ENCODE measurements at regions not wholly inside any gene's neighbourhood (a gene's known extent, or its start where the extent isn't known, plus 50 kb on each side); places are given as distances from the start of the nearest gene placed in this dataset.

- Histone ChIP-seq H3K27me3 (ENCODE audit: insufficient read depth) (peaks cover 75% of the 10 kb centered on the region), H3K9me3 (no peaks in the 10 kb centered on the region), H3K9me2 (no peaks in the 10 kb centered on the region), H3F3A (replicated peaks; ENCODE audit: insufficient read depth) (no peaks in the 10 kb centered on the region), H3K79me2 (ENCODE audit: insufficient read depth) (no peaks in the 10 kb centered on the region), H2AFZ (ENCODE audit: low read depth) (no peak overlapping the region), H3K4me3 (ENCODE audit: low read depth in 2 of 2, low read length in 1 of 2) (no peak overlapping the region), H4K20me1 (ENCODE audit: insufficient read depth) (no peaks in the 10 kb centered on the region), H3K4me1 (ENCODE audit: control insufficient read depth in 1 of 2, insufficient read depth in 2 of 2, low read depth in 1 of 2, low read length in 1 of 2) (no peaks in the 10 kb centered on the region), H3K9ac (no peak overlapping the region), H3K4me2 (no peak overlapping the region), H3K36me3 (replicated peaks in 1 of 2; ENCODE audit: control insufficient read depth in 1 of 2, insufficient read depth in 2 of 2, low read length in 1 of 2) (no peaks in the 10 kb centered on the region), H3K27ac (ENCODE audit: low read depth in 2 of 2, low read length in 1 of 2) (no peak overlapping the region)
- CTCF ChIA-PET: no interaction called here
- 53% methylated on average over 12 of the region's 14 CpGs for WGBS (ENCODE audit: low lambda C conversion rate)
- POLR2A ChIA-PET: no interaction called here
- TF ChIP-seq ELF1 (IDR thresholded peaks at IDR 0.05) (no peak), IRF3 (IDR thresholded peaks at IDR 0.05; ENCODE audit: low read depth, low read length) (no peak), NRF1 (IDR thresholded peaks at IDR 0.05; ENCODE audit: low read depth, low read length) (no peak), CTCF (IDR thresholded peaks at IDR 0.05) (no peak), TCF12 (IDR thresholded peaks at IDR 0.05) (no peak), NFIC (IDR thresholded peaks at IDR 0.05; ENCODE audit: borderline replicate concordance) (no peak), MAX (IDR thresholded peaks at IDR 0.05; ENCODE audit: low read depth) (no peak), MEF2A (IDR thresholded peaks at IDR 0.05; ENCODE audit: borderline replicate concordance, low read depth) (no peak), YY1 (IDR thresholded peaks at IDR 0.05; ENCODE audit: low read depth) (no peak), FOXM1 (IDR thresholded peaks at IDR 0.05; ENCODE audit: low read depth) (no peak)
- no peak for DNase-seq
Measured at GRCh38 chr6:3625980-3626563, 125.4 kb downstream of the PXDC1 start.

- ChIA-PET POLR2A (no interaction called here), CTCF (no interaction called here)
- no peaks in the 10 kb centered on the region for H4K20me1 ChIP-seq (ENCODE audit: insufficient read depth)
- no peak overlapping the region for H3K4me3 ChIP-seq (ENCODE audit: low read depth in 2 of 2, low read length in 1 of 2)
- no peaks in the 10 kb centered on the region for H3K4me1 ChIP-seq (ENCODE audit: control insufficient read depth in 1 of 2, insufficient read depth in 2 of 2, low read depth in 1 of 2, low read length in 1 of 2)
- no peaks in the 10 kb centered on the region for H3K36me3 ChIP-seq (replicated peaks in 1 of 2; ENCODE audit: control insufficient read depth in 1 of 2, insufficient read depth in 2 of 2, low read length in 1 of 2)
- H3K9ac ChIP-seq: no peak overlapping the region
- H3K27me3 ChIP-seq (ENCODE audit: insufficient read depth): peaks cover 71% of the 10 kb centered on the region; the same call in 1 of the 2 replicates
- no peaks in the 10 kb centered on the region for H3F3A ChIP-seq (replicated peaks; ENCODE audit: insufficient read depth)
- H3K9me3 ChIP-seq: no peaks in the 10 kb centered on the region
- WGBS (ENCODE audit: low lambda C conversion rate): 38% methylated on average over 16 of the region's 16 CpGs
- H3K79me2 ChIP-seq (ENCODE audit: insufficient read depth): no peaks in the 10 kb centered on the region
- DNase-seq: no peak
- no peaks in the 10 kb centered on the region for H3K9me2 ChIP-seq
- H2AFZ ChIP-seq (ENCODE audit: low read depth): no peak overlapping the region
- no peak for TF ChIP-seq IRF3 (IDR thresholded peaks at IDR 0.05; ENCODE audit: low read depth, low read length)
- no peak for TF ChIP-seq EZH2phosphoT487 (IDR thresholded peaks at IDR 0.05; ENCODE audit: borderline replicate concordance, low read depth)
- TF ChIP-seq FOXM1 (IDR thresholded peaks at IDR 0.05; ENCODE audit: low read depth): no peak
- no peak for TF ChIP-seq ZBTB33 (IDR thresholded peaks at IDR 0.05; ENCODE audit: borderline replicate concordance, low read depth)
- no peak for TF ChIP-seq EP300 (IDR thresholded peaks at IDR 0.05; ENCODE audit: borderline replicate concordance in 1 of 2, low read depth in 1 of 2, low read length in 1 of 2)
- TF ChIP-seq MEF2A (IDR thresholded peaks at IDR 0.05; ENCODE audit: borderline replicate concordance, low read depth): no peak
- no peak for TF ChIP-seq TEAD4 (IDR thresholded peaks at IDR 0.05; ENCODE audit: borderline replicate concordance, insufficient read depth)
- TF ChIP-seq ELF1 (IDR thresholded peaks at IDR 0.05): no peak
- no peak for TF ChIP-seq CHD2 (IDR thresholded peaks at IDR 0.05; ENCODE audit: low read length, partially characterized antibody)
- no peak for TF ChIP-seq JUND (IDR thresholded peaks at IDR 0.05)
- no peak for TF ChIP-seq POLR2AphosphoS5 (IDR thresholded peaks at IDR 0.05; ENCODE audit: low read depth, low read length)
- no peak overlapping the region for H3K27ac ChIP-seq (ENCODE audit: low read depth in 2 of 2, low read length in 1 of 2)
- H3K4me2 ChIP-seq: no peak overlapping the region
Measured at GRCh38 chr6:3625149-3625979, 126.1 kb downstream of the PXDC1 start.

Measured in SK-N-SH (cell line).